HFFc6 (cell line): ENCODE measurements at regions not wholly inside any gene's neighbourhood (a gene's known extent, or its start where the extent isn't known, plus 50 kb on each side); places are given as distances from the start of the nearest gene placed in this dataset.

Experiments used
- DNase-seq: peaks from one replicate; pipeline ENCODE4 v3.0.0-alpha.2; 2018
- H3K27ac Mint-ChIP-seq: 2 replicates; pipeline ENCODE4 v1.8.0; 2020; ENCODE audit warnings: mild to moderate bottlenecking, mixed read lengths
- H3K27me3 Mint-ChIP-seq: 2 replicates; pipeline ENCODE4 v1.8.0; 2021; ENCODE audit warnings: mild to moderate bottlenecking, moderate library complexity, mixed read lengths; ENCODE audit not compliant: insufficient read depth
- H3K36me3 Mint-ChIP-seq: 2 replicates; pipeline ENCODE4 v1.8.0; 2021; ENCODE audit warnings: low read depth, mixed read lengths
- H3K4me1 Mint-ChIP-seq: 2 replicates; pipeline ENCODE4 v1.8.0; 2020; ENCODE audit warnings: low read depth, mixed read lengths
- H3K4me3 Mint-ChIP-seq: 2 replicates; pipeline ENCODE4 v1.8.0; 2020; ENCODE audit warnings: mild to moderate bottlenecking, moderate library complexity, mixed read lengths
- H3K9me3 Mint-ChIP-seq: 2 replicates; pipeline ENCODE4 v1.8.0; 2020; ENCODE audit warnings: mild to moderate bottlenecking, mixed read lengths
- TF ChIP-seq, protein P1 (sequence below): fragments of 200-600 bp; sonication (generic); IDR thresholded peaks from 2 replicates; pipeline ENCODE4 v1.5.0; 2021; ENCODE audit warnings: antibody characterized with exemption, mild to moderate bottlenecking

DNA sequence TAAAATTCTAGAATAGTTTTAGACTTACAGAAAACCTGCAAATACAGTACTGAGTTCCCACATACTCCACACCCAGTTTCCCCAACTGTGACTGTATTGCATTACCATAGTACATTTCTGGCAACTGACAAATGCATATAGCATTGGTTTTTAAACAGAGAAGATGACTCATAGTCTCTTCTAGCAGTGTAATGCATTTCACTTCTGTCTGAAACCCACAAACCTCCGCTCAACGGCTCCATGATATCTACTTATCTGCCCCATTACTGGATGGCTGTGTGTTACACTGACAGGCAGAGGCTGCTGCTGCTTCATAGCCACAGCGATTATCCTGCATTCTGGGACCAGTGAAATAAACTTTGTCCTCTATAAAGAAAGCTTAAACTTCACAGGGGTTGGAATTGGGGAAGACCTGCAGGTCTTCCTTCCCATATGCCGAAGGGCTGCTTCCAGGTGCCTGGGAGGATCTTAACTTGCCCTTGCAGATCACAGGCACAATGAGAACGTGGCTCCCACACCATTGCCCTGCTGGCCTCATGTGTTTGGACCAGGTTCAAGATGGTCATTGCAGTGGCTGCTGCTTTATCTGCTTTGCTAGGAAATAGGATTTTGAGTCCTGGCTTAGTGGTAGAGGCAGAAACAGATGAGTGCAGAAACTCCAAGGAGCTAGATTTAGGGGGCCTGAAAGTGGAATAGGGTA, 742.6 kb upstream of the HS6ST1 start:
- H3K4me1 Mint-ChIP-seq, result no peaks in the 10 kb centered on the region
- no peak overlapping the region for H3K4me3 Mint-ChIP-seq
- H3K27ac Mint-ChIP-seq, result no peak overlapping the region; the same call in 1 of the 2 replicates
- DNase-seq, result peak; percentile 0
- TF ChIP-seq, protein P1, sequence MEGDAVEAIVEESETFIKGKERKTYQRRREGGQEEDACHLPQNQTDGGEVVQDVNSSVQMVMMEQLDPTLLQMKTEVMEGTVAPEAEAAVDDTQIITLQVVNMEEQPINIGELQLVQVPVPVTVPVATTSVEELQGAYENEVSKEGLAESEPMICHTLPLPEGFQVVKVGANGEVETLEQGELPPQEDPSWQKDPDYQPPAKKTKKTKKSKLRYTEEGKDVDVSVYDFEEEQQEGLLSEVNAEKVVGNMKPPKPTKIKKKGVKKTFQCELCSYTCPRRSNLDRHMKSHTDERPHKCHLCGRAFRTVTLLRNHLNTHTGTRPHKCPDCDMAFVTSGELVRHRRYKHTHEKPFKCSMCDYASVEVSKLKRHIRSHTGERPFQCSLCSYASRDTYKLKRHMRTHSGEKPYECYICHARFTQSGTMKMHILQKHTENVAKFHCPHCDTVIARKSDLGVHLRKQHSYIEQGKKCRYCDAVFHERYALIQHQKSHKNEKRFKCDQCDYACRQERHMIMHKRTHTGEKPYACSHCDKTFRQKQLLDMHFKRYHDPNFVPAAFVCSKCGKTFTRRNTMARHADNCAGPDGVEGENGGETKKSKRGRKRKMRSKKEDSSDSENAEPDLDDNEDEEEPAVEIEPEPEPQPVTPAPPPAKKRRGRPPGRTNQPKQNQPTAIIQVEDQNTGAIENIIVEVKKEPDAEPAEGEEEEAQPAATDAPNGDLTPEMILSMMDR, result no peak
- H3K36me3 Mint-ChIP-seq, result no peaks in the 10 kb centered on the region; the same call in 1 of the 2 replicates
- no peaks in the 10 kb centered on the region for H3K27me3 Mint-ChIP-seq
- peaks cover 52% of the 10 kb centered on the region for H3K9me3 Mint-ChIP-seq

DNA sequence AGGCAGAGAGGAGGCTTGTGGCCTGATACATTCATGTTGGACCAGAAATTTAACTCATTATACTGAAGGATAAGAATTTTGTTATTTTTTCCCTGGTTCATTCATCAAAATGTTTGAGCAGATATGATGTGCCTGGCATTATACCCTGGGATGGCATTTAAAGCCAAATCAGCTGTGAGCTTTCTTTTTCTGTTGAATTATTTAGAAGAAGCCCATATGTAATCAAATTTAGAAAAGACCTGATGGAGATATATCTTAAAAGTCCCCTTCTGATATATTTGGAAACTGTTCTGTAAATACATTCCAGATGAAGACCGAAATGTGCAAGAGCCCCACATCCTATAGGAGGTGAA, 743.1 kb upstream of the HS6ST1 start:
- H3K27ac Mint-ChIP-seq, result no peak overlapping the region; the same call in 1 of the 2 replicates
- H3K4me1 Mint-ChIP-seq, result no peaks in the 10 kb centered on the region
- DNase-seq, result no peak
- H3K27me3 Mint-ChIP-seq, result no peaks in the 10 kb centered on the region
- no peak overlapping the region for H3K4me3 Mint-ChIP-seq
- TF ChIP-seq, protein P1, result no peak
- H3K9me3 Mint-ChIP-seq, result peaks cover 50% of the 10 kb centered on the region
- H3K36me3 Mint-ChIP-seq, result no peaks in the 10 kb centered on the region; the same call in 1 of the 2 replicates

DNA sequence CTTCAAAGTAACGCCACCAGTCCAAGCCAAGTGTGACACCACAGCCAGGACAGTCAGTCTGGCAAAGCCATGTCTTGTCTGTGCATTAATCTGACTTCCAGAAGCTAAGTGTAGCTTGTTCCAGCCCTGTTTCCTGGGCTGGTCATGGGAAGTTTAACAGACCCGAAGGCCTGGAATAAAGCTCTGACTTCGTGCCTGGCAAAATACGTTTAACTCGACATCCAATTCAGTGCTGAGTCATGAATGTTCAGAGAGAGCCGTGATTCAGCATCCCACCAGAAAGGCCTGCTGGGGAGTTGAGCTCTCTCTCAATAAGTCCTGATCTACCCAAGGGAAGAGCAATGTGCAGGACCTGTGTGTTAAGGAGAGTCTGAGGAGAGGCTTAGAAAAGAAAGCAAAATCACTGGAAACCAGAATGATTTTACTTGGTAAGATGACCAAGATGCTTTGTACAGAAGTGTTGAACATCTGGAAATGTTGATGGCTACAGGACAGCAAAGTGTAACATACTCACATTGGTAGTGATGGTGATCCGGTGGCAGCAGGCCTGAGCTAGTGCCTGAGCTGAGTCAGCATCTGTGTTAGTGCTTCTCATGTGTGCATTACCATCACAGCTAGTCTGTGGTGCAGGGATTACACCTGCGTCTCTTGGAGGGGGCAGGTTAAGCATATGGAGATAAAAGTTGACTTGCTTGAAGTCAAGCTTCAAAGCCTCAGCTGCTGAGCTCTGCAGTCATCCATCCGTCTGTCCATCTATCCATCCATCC, 743.7 kb upstream of the HS6ST1 start:
- DNase-seq, result no peak
- Mint-ChIP-seq H3K4me1 (no peaks in the 10 kb centered on the region), H3K36me3 (no peaks in the 10 kb centered on the region; the same call in 1 of the 2 replicates), H3K27ac (no peak overlapping the region), H3K4me3 (no peak overlapping the region), H3K27me3 (no peaks in the 10 kb centered on the region), H3K9me3 (peaks cover 45% of the 10 kb centered on the region)
- TF ChIP-seq, protein P1, result no peak

DNA sequence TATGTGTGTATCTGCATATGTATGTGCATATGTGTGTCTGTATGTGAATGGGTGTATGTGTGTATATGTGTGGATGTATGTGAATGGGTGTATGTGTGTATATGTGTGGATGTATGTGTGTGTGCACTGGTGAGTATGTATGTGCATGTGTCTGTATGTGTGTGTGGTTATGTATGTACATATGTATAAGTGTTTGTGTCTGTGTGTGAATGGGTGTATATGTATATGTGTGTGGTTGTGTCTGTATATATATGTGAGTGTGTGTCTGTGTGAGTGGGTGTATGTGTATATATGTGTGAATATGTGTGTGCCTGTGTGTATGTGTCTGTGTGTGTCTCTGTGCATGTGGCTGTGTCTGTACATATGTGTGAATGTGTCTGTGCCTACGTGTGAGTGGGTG, 748.4 kb upstream of the HS6ST1 start:
- TF ChIP-seq, protein P1, result no peak
- Mint-ChIP-seq H3K27me3 (no peaks in the 10 kb centered on the region; the same call in 1 of the 2 replicates), H3K4me1 (no peaks in the 10 kb centered on the region), H3K27ac (no peak overlapping the region), H3K4me3 (no peak overlapping the region), H3K36me3 (no peaks in the 10 kb centered on the region), H3K9me3 (peaks cover 47% of the 10 kb centered on the region)
- no peak for DNase-seq

DNA sequence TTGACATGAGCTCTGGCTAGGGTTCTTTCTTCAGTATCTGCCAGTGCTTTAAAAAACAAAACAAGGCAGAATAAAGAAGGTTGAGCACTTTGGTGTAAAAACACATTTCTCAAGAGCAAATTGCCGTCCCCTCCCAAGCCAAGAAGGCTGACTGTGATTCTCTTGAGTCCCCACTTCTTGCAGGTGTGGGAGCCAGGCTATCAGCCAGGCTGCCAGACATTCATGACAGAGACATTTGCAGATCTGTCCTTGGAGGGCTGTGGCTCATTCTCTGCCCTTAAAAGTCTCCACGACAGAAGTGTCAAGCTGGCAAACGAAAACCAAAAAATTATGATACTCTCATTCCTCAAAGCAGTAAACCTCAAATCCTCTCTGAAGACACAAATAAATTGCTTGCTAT, 749.3 kb upstream of the HS6ST1 start:
- no peak for DNase-seq
- H3K9me3 Mint-ChIP-seq, result peaks cover 40% of the 10 kb centered on the region
- H3K27ac Mint-ChIP-seq, result no peak overlapping the region
- H3K36me3 Mint-ChIP-seq, result no peaks in the 10 kb centered on the region
- H3K4me3 Mint-ChIP-seq, result no peak overlapping the region
- no peaks in the 10 kb centered on the region; the same call in 1 of the 2 replicates for H3K27me3 Mint-ChIP-seq
- no peaks in the 10 kb centered on the region for H3K4me1 Mint-ChIP-seq
- TF ChIP-seq, protein P1, result no peak
